Astrocyte (in vitro differentiated cells and primary cell): ENCODE measurements at regions not wholly inside any gene's neighbourhood (a gene's known extent, or its start where the extent isn't known, plus 50 kb on each side); places are given as distances from the start of the nearest gene placed in this dataset.
A peak's percentile ranks its signal among the peaks of the same experiment; 100 is the strongest.

Experiments used
- DNase-seq: peaks from one replicate; pipeline ENCODE4 v3.0.0-alpha.2; 2010; ENCODE audit warnings: low read depth
- FAIRE-seq: peaks from 2 replicates; lab custom pipeline; 2011; peaks lifted over from hg19 to GRCh38; lab: Jason Lieb, UNC
- H2AFZ ChIP-seq: 2 replicates; pipeline ENCODE4 v1.6.0; 2012; ENCODE audit warnings: low read depth, low read length, inconsistent platforms
- H3K27ac ChIP-seq: 2 replicates; pipeline ENCODE4 v1.5.1; 2011; ENCODE audit warnings: low read depth, low read length, inconsistent platforms
- H3K27me3 ChIP-seq: 2 replicates; pipeline ENCODE4 v1.6.0; 2011; ENCODE audit warnings: low read length, inconsistent platforms; ENCODE audit not compliant: insufficient read depth
- H3K36me3 ChIP-seq: 2 replicates; pipeline ENCODE4 v1.5.1; 2011; ENCODE audit warnings: low read length, inconsistent platforms; ENCODE audit not compliant: insufficient read depth
- H3K4me1 ChIP-seq: 2 replicates; pipeline ENCODE4 v1.5.1; 2011; ENCODE audit warnings: low read length, inconsistent platforms; ENCODE audit not compliant: insufficient read depth
- H3K4me2 ChIP-seq: 2 replicates; pipeline ENCODE4 v1.6.0; 2012; ENCODE audit warnings: low read length, inconsistent platforms
- H3K4me3 ChIP-seq: 2 replicates; pipeline ENCODE4 v1.5.1; 2011; ENCODE audit warnings: low read depth, mild to moderate bottlenecking, low read length, inconsistent platforms; ENCODE audit not compliant: insufficient read depth
- H3K79me2 ChIP-seq: 2 replicates; pipeline ENCODE4 v1.6.0; 2012; ENCODE audit warnings: mild to moderate bottlenecking, low read length, inconsistent platforms; ENCODE audit not compliant: insufficient read depth
- H3K9ac ChIP-seq: 2 replicates; pipeline ENCODE4 v1.6.0; 2012; ENCODE audit warnings: mild to moderate bottlenecking, low read length, inconsistent platforms
- H3K9me3 ChIP-seq: 2 replicates; pipeline ENCODE4 v1.5.1; 2012; ENCODE audit warnings: low read depth, mild to moderate bottlenecking, low read length, inconsistent platforms; ENCODE audit not compliant: insufficient read depth
- H4K20me1 ChIP-seq: 2 replicates; pipeline ENCODE4 v1.6.0; 2012; ENCODE audit warnings: low read length, inconsistent platforms; ENCODE audit not compliant: insufficient read depth
- H3K27ac Mint-ChIP-seq: one replicate; pipeline ENCODE4 v1.8.0; 2021; ENCODE audit warnings: mild to moderate bottlenecking, mixed read lengths; ENCODE audit not compliant: unreplicated experiment
- H3K27me3 Mint-ChIP-seq: one replicate; pipeline ENCODE4 v1.8.0; 2021; ENCODE audit warnings: low read depth, mixed read lengths; ENCODE audit not compliant: unreplicated experiment
- H3K36me3 Mint-ChIP-seq: one replicate; pipeline ENCODE4 v1.8.0; 2021; ENCODE audit warnings: low read depth, mixed read lengths; ENCODE audit not compliant: unreplicated experiment
- H3K4me1 Mint-ChIP-seq: one replicate; pipeline ENCODE4 v1.8.0; 2021; ENCODE audit warnings: low read depth, mixed read lengths; ENCODE audit not compliant: unreplicated experiment
- H3K4me3 Mint-ChIP-seq: one replicate; pipeline ENCODE4 v1.8.0; 2021; ENCODE audit warnings: mild to moderate bottlenecking, moderate library complexity, mixed read lengths; ENCODE audit not compliant: unreplicated experiment
- H3K9me3 Mint-ChIP-seq: one replicate; pipeline ENCODE4 v1.8.0; 2021; ENCODE audit warnings: mild to moderate bottlenecking, mixed read lengths; ENCODE audit not compliant: unreplicated experiment
- EZH2 ChIP-seq: IDR thresholded peaks from 2 replicates; pipeline ENCODE4 v1.6.1; 2012; ENCODE audit warnings: mild to moderate bottlenecking, low read length, inconsistent platforms; ENCODE audit not compliant: insufficient read depth
- TF ChIP-seq, protein P1 (sequence below): IDR thresholded peaks from 2 replicates; pipeline ENCODE4 v1.5.1; 2011; ENCODE audit warnings: low read depth, mild to moderate bottlenecking, inconsistent platforms, low read length, moderate library complexity; ENCODE audit not compliant: insufficient read depth

DNA sequence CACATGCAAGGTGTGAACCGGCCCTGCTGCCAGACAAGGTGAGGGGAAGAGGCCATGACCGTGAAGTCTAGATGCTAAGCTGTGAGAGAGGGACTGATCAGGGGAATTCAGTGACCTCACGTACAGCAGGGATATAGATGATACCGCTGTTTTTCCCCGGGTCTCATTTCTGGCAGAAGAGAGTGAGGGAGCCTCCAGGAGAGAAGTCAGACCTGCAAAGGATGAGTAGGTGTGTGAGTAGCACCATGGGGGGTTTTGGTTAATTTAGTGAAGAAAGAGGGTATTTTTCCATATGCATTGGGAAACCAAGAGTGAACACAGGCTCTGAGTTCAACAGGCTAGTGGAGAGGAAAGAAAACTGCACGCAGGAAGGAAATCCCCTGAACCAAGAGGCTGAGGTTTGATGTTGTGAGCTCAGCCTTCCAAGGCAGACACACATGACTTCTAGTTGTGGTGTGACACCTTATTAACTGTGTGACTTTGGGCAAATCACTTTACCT is 127.6 kb upstream of the GATB start:
- Histone ChIP-seq H3K27ac (no peak overlapping the region), H3K9me3 (no peaks in the 10 kb centered on the region), H3K4me1 (no peaks in the 10 kb centered on the region), H2AFZ (no peak overlapping the region), H3K27me3 (no peaks in the 10 kb centered on the region), H3K9ac (no peak overlapping the region), H4K20me1 (no peaks in the 10 kb centered on the region), H3K4me3 (no peak overlapping the region), H3K4me2 (no peak overlapping the region), H3K79me2 (no peaks in the 10 kb centered on the region), H3K36me3 (no peaks in the 10 kb centered on the region)
- no peak overlapping the region for H3K27ac Mint-ChIP-seq
- H3K27me3 Mint-ChIP-seq = peaks cover 18% of the 10 kb centered on the region
- H3K4me1 Mint-ChIP-seq = peaks cover 11% of the 10 kb centered on the region
- no peak overlapping the region for H3K4me3 Mint-ChIP-seq
- DNase-seq = no peak
- H3K9me3 Mint-ChIP-seq = peaks cover 8% of the 10 kb centered on the region
- no peak for TF ChIP-seq EZH2
- TF ChIP-seq, protein P1, sequence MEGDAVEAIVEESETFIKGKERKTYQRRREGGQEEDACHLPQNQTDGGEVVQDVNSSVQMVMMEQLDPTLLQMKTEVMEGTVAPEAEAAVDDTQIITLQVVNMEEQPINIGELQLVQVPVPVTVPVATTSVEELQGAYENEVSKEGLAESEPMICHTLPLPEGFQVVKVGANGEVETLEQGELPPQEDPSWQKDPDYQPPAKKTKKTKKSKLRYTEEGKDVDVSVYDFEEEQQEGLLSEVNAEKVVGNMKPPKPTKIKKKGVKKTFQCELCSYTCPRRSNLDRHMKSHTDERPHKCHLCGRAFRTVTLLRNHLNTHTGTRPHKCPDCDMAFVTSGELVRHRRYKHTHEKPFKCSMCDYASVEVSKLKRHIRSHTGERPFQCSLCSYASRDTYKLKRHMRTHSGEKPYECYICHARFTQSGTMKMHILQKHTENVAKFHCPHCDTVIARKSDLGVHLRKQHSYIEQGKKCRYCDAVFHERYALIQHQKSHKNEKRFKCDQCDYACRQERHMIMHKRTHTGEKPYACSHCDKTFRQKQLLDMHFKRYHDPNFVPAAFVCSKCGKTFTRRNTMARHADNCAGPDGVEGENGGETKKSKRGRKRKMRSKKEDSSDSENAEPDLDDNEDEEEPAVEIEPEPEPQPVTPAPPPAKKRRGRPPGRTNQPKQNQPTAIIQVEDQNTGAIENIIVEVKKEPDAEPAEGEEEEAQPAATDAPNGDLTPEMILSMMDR = no peak
- FAIRE-seq = no peak
- H3K36me3 Mint-ChIP-seq = no peaks in the 10 kb centered on the region

DNA sequence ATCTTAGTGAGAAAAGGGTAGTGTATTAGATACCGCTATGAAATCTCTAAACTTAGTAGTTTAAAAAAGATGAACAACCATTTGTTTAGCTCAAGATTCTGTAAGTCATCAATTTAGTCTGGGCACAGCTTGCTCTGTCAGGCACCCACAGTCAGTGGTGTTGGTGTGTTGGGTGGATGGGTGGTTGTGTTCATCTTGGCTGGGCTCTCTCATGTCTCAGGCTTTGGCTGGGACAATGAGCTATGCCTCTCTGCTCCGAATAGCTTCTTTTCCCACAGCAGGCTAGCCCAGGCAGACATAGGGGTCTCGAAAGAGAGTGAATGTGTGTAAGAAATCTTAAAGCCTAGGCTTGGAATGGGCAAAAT is 127.0 kb upstream of the GATB start:
- H3K4me2 ChIP-seq = no peak overlapping the region
- H3K27ac ChIP-seq = no peak overlapping the region
- H3K36me3 ChIP-seq = no peaks in the 10 kb centered on the region
- Mint-ChIP-seq H3K4me1 (peaks cover 11% of the 10 kb centered on the region), H3K27me3 (peaks cover 12% of the 10 kb centered on the region), H3K9me3 (peaks cover 8% of the 10 kb centered on the region), H3K27ac (no peak overlapping the region), H3K4me3 (no peak overlapping the region), H3K36me3 (no peaks in the 10 kb centered on the region)
- no peak overlapping the region for H3K9ac ChIP-seq
- TF ChIP-seq, protein P1 = no peak
- TF ChIP-seq EZH2 = no peak
- no peaks in the 10 kb centered on the region for H3K9me3 ChIP-seq
- FAIRE-seq = no peak
- DNase-seq = no peak
- H3K27me3 ChIP-seq = no peaks in the 10 kb centered on the region
- H4K20me1 ChIP-seq = no peaks in the 10 kb centered on the region
- H3K79me2 ChIP-seq = no peaks in the 10 kb centered on the region
- H3K4me3 ChIP-seq = no peak overlapping the region
- H3K4me1 ChIP-seq = no peaks in the 10 kb centered on the region
- H2AFZ ChIP-seq = no peak overlapping the region

DNA sequence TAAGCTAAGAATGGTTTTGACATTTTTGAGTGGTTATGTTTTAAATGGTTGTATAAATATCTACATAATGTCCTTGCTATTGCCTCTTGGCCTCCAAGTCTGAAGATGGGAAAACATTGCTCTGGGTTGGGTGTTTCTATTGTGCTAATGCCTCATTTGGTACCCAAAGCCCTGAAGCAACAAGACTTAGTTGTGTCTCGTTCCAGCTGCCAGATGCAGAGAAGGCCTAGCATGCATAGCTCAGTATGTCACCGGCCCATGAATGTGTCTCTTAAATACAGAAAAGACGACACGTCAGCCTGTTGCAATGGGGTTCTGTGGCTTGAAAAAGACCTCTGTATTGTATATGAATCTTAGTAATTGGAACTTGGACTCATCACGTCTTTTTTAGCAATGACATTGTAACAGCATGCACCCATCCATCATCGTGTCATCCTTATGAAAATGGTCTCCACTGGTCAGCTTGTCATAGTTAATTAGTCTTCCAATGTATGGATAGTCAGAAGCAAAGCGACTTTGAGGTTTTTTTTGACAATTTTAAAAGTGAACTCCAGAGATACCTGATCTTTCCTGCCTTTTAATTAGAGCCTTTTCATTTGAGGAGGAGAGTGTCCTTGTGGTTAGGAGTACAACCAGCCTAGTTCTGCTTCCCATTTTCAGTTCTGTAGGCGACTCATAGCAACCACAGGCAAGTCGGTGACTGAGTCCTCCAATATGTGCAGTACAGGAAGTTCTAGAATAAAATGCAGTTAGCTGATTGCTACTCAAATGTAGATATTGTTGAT is 126.4 kb upstream of the GATB start:
- peak; percentile 13 for DNase-seq
- Mint-ChIP-seq H3K4me1 (peaks cover 12% of the 10 kb centered on the region), H3K36me3 (no peaks in the 10 kb centered on the region), H3K4me3 (no peak overlapping the region), H3K27me3 (peaks cover 8% of the 10 kb centered on the region), H3K9me3 (peaks cover 8% of the 10 kb centered on the region), H3K27ac (no peak overlapping the region)
- Histone ChIP-seq H3K79me2 (no peaks in the 10 kb centered on the region), H3K4me3 (no peak overlapping the region), H3K9ac (no peak overlapping the region), H3K4me2 (no peak overlapping the region), H3K4me1 (no peaks in the 10 kb centered on the region), H3K27ac (no peak overlapping the region), H3K9me3 (no peaks in the 10 kb centered on the region), H3K27me3 (no peaks in the 10 kb centered on the region), H4K20me1 (no peaks in the 10 kb centered on the region), H3K36me3 (no peaks in the 10 kb centered on the region), H2AFZ (no peak overlapping the region)
- TF ChIP-seq, protein P1 = no peak
- TF ChIP-seq EZH2 = no peak
- FAIRE-seq = peak; percentile 13
